ENCODE measurements at regions not wholly inside any gene's neighbourhood (a gene's known extent, or its start where the extent isn't known, plus 50 kb on each side); places are given as distances from the start of the nearest gene placed in this dataset.
"Not testable (repeated sequence)": the region's sequence is repeated elsewhere in the genome, so short reads cannot be mapped to it uniquely, and the experiment has no call there.

GRCh38 chr4:19293781-19294180 is 957.9 kb upstream of the SLIT2 start:
- DNase-seq, result no peak

- no peak for DNase-seq
Measured at GRCh38 chr4:19293080-19293479, 958.6 kb upstream of the SLIT2 start.

- no peak for DNase-seq
Measured at GRCh38 chr4:19286924-19287323, 964.8 kb upstream of the SLIT2 start.

GRCh38 chr4:19285146-19285545 is 966.6 kb upstream of the SLIT2 start:
- DNase-seq, result no peak

GRCh38 chr4:19278665-19279064 is 973.0 kb upstream of the SLIT2 start:
- DNase-seq, result no peak

GRCh38 chr4:19266566-19266965 is 985.1 kb upstream of the SLIT2 start:
- no peak for DNase-seq

- DNase-seq, result no peak
Measured at GRCh38 chr4:19262467-19262866, 989.2 kb upstream of the SLIT2 start.

- DNase-seq, result no peak
Measured at GRCh38 chr4:19260346-19260745, 991.4 kb upstream of the SLIT2 start.

GRCh38 chr4:19259920-19260319 is 991.8 kb upstream of the SLIT2 start:
- DNase-seq, result no peak

- no peak for DNase-seq
Measured at GRCh38 chr4:19256823-19257222, 994.9 kb upstream of the SLIT2 start.

GRCh38 chr4:19254486-19254885 is 997.2 kb upstream of the SLIT2 start:
- no peak for DNase-seq

GRCh38 chr4:19248023-19248422 is 1003.7 kb upstream of the SLIT2 start:
- DNase-seq, result no peak

- DNase-seq, result no peak
Measured at GRCh38 chr4:19241895-19242294, 1009.8 kb upstream of the SLIT2 start.

- no peak for DNase-seq
Measured at GRCh38 chr4:19239565-19239964, 1012.1 kb upstream of the SLIT2 start.

GRCh38 chr4:19236473-19236872 is 1015.2 kb upstream of the SLIT2 start:
- no peak for DNase-seq

- no peak for DNase-seq
Measured at GRCh38 chr4:19230906-19231545, 1020.7 kb upstream of the SLIT2 start.

- no peak for DNase-seq
Measured at GRCh38 chr4:19227701-19228100, 1024.0 kb upstream of the SLIT2 start.

GRCh38 chr4:19224820-19225219 is 1026.9 kb upstream of the SLIT2 start:
- DNase-seq, result peak; percentile 45

GRCh38 chr4:19216476-19216875 is 1035.2 kb upstream of the SLIT2 start:
- DNase-seq, result no peak

- no peak for DNase-seq
Measured at GRCh38 chr4:19214591-19215186, 1037.0 kb upstream of the SLIT2 start.

- no peak for DNase-seq
Measured at GRCh38 chr4:19213388-19213787, 1038.3 kb upstream of the SLIT2 start.

GRCh38 chr4:19205853-19206252 is 1045.9 kb upstream of the SLIT2 start:
- no peak for DNase-seq

GRCh38 chr4:19197838-19198237 is 1053.9 kb upstream of the SLIT2 start:
- not testable (repeated sequence) for DNase-seq

GRCh38 chr4:19195696-19196095 is 1056.0 kb upstream of the SLIT2 start:
- DNase-seq, result no peak

GRCh38 chr4:19194672-19195071 is 1057.0 kb upstream of the SLIT2 start:
- DNase-seq, result no peak

Data from NCI-H1694 treated with DMSO at 0.1 percent for 48 hours (cell line).